NB4 (cell line): ENCODE measurements at regions not wholly inside any gene's neighbourhood (a gene's known extent, or its start where the extent isn't known, plus 50 kb on each side); places are given as distances from the start of the nearest gene placed in this dataset.

ENCODE experiments used
- DNase-seq: peaks from one replicate; pipeline ENCODE4 v3.0.0; 2010; ENCODE audit warnings: low read depth
- H3K4me3 ChIP-seq: one replicate; pipeline ENCODE4 v1.5.1; 2011; ENCODE audit warnings: mild to moderate bottlenecking, low read depth, low read length, moderate library complexity
- MYC ChIP-seq: IDR thresholded peaks from 2 replicates; pipeline ENCODE4 v1.6.1; 2011; ENCODE audit warnings: low read depth, low read length
- POLR2A ChIP-seq: IDR thresholded peaks from 2 replicates; pipeline ENCODE4 v1.6.1; 2011; ENCODE audit warnings: mild to moderate bottlenecking; ENCODE audit not compliant: insufficient read length; ENCODE audit errors: extremely low read depth
- TF ChIP-seq, protein P1 (sequence below): IDR thresholded peaks from 2 replicates; pipeline ENCODE4 v1.6.1; 2011; ENCODE audit warnings: low read depth, low read length
- TF ChIP-seq, protein P2 (sequence below): IDR thresholded peaks from one replicate; pipeline ENCODE4 v1.5.1; 2012; ENCODE audit warnings: low read depth, low read length

GRCh38 chr7:50216626-50217025 lies 87.9 kb upstream of the IKZF1 start:
- no peak for DNase-seq
- H3K4me3 ChIP-seq: no peak overlapping the region
- TF ChIP-seq, protein P1, sequence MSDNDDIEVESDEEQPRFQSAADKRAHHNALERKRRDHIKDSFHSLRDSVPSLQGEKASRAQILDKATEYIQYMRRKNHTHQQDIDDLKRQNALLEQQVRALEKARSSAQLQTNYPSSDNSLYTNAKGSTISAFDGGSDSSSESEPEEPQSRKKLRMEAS: no peak
- TF ChIP-seq, protein P2, sequence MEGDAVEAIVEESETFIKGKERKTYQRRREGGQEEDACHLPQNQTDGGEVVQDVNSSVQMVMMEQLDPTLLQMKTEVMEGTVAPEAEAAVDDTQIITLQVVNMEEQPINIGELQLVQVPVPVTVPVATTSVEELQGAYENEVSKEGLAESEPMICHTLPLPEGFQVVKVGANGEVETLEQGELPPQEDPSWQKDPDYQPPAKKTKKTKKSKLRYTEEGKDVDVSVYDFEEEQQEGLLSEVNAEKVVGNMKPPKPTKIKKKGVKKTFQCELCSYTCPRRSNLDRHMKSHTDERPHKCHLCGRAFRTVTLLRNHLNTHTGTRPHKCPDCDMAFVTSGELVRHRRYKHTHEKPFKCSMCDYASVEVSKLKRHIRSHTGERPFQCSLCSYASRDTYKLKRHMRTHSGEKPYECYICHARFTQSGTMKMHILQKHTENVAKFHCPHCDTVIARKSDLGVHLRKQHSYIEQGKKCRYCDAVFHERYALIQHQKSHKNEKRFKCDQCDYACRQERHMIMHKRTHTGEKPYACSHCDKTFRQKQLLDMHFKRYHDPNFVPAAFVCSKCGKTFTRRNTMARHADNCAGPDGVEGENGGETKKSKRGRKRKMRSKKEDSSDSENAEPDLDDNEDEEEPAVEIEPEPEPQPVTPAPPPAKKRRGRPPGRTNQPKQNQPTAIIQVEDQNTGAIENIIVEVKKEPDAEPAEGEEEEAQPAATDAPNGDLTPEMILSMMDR: no peak
- TF ChIP-seq MYC: no peak

DNA sequence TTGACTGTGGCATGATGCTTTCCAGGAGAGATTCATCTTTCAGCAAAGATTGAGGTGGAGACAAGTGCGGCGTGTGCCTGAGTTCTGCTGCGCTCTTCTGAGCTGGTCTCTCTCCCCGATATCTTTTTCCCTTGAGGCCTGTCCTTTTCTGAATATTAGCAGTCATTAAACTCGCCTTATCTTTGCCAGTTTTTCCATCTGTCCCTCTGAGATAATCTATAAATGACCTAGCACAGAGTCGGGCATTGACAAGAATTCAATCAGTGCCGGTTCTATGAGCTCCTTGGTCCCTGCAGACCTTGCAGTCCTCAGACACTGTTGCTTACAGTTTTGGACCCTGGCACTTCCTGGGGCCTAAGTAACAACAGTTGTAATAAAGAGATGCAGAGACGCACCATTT lies 89.7 kb upstream of the IKZF1 start:
- H3K4me3 ChIP-seq: no peak overlapping the region
- no peak for TF ChIP-seq POLR2A
- no peak for DNase-seq

DNA sequence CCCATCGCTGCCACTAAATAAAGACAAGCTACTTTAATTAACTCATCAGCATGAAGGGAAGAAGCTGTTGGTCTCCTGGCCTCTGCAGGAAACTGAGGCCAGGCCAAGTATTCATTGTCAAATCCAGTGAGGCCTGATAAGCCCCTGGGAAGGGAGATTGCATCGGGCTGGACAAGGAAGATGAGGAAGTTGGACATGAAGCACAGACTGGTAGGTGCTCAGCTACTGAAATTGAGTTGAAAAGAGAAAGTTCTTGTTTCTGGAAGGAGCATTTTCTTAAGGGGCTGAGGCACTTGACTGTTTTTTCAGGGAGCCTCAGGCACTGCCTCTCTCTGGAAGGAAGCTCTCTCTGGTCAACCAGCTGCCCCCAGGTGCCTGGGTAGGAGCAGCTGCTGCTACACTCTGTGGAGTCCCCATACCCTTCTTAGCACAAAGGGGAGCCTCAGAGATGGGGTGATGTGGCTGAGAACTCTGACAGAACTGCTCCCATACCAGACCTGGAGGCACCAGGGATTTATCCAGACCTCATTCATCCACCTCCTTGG lies 90.3 kb upstream of the IKZF1 start:
- peak; percentile 81 for DNase-seq
- no peak overlapping the region for H3K4me3 ChIP-seq
- TF ChIP-seq MYC (no peak), POLR2A (no peak)
- TF ChIP-seq, protein P2: no peak
- TF ChIP-seq, protein P1: no peak

DNA sequence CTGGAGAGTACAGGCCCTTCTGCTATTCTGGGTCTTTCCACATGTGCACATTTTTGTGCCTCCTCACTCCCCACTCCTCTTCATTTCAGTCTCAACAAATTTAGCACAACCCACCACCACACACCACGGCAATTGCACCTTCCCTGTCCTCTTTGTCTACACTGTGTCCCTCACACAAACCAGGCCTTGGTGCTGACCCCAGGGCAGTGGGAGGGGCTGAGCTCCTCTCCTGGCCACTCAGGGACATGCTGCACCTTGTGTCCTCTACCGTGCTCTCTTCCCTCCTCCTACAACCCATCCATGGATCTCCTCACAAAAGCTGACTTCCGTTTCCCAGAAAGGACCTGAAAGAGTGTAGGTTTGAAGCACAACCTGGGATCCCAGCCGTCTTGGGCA lies 90.9 kb upstream of the IKZF1 start:
- no peak overlapping the region for H3K4me3 ChIP-seq

GRCh38 chr7:50212666-50213621 lies 91.6 kb upstream of the IKZF1 start:
- no peak overlapping the region for H3K4me3 ChIP-seq
- peak; percentile 99 for DNase-seq
- TF ChIP-seq POLR2A (no peak), MYC (peak; percentile 88)
- TF ChIP-seq, protein P1: peak; percentile 72
- TF ChIP-seq, protein P2: peak; percentile 9

More for the DNA sequence above, 90.9 kb upstream of the IKZF1 start:
- DNase-seq: no peak
- TF ChIP-seq MYC (no peak), POLR2A (no peak)
- TF ChIP-seq, protein P2: no peak
- TF ChIP-seq, protein P1: no peak

GRCh38 chr7:50212016-50212325 lies 92.5 kb upstream of the IKZF1 start:
- DNase-seq: no peak
- H3K4me3 ChIP-seq: no peak overlapping the region
- TF ChIP-seq POLR2A (no peak), MYC (no peak)
- TF ChIP-seq, protein P1: no peak
- TF ChIP-seq, protein P2: no peak
